Osteocyte (in vitro differentiated cells): ENCODE measurements at regions not wholly inside any gene's neighbourhood (a gene's known extent, or its start where the extent isn't known, plus 50 kb on each side); places are given as distances from the start of the nearest gene placed in this dataset.

ENCODE experiments used
- DNase-seq: peaks from one replicate; pipeline ENCODE4 v3.0.0; 2021; ENCODE audit warnings: mixed read lengths; ENCODE audit not compliant: unreplicated experiment; ENCODE audit errors: extremely low spot score
- H3K27ac Mint-ChIP-seq: one replicate; pipeline ENCODE4 v1.8.0; 2021; ENCODE audit warnings: mild to moderate bottlenecking, mixed read lengths; ENCODE audit not compliant: unreplicated experiment
- H3K27me3 Mint-ChIP-seq: one replicate; pipeline ENCODE4 v1.8.0; 2021; ENCODE audit warnings: mixed read lengths; ENCODE audit not compliant: unreplicated experiment
- H3K36me3 Mint-ChIP-seq: one replicate; pipeline ENCODE4 v1.8.0; 2021; ENCODE audit warnings: mixed read lengths; ENCODE audit not compliant: unreplicated experiment
- H3K4me1 Mint-ChIP-seq: one replicate; pipeline ENCODE4 v1.8.0; 2021; ENCODE audit warnings: mixed read lengths; ENCODE audit not compliant: unreplicated experiment
- H3K4me3 Mint-ChIP-seq: one replicate; pipeline ENCODE4 v1.8.0; 2021; ENCODE audit warnings: mild to moderate bottlenecking, moderate library complexity, mixed read lengths; ENCODE audit not compliant: unreplicated experiment
- H3K9me3 Mint-ChIP-seq: one replicate; pipeline ENCODE4 v1.8.0; 2021; ENCODE audit warnings: mixed read lengths; ENCODE audit not compliant: unreplicated experiment
- CTCF ChIP-seq: fragments of 200-600 bp; sonication (generic); IDR thresholded peaks from 2 replicates; pipeline ENCODE4 v1.5.0; 2021; ENCODE audit warnings: antibody characterized with exemption, mild to moderate bottlenecking, moderate library complexity

- H3K9me3 Mint-ChIP-seq = no peaks in the 10 kb centered on the region
- no peak for TF ChIP-seq CTCF
- no peak for DNase-seq
- H3K36me3 Mint-ChIP-seq = no peaks in the 10 kb centered on the region
- H3K4me1 Mint-ChIP-seq = no peaks in the 10 kb centered on the region
- H3K4me3 Mint-ChIP-seq = no peak overlapping the region
- H3K27me3 Mint-ChIP-seq = peaks cover 6% of the 10 kb centered on the region
- no peak overlapping the region for H3K27ac Mint-ChIP-seq
These were observed 71.9 kb upstream of the C11orf87 start for GRCh38 chr11:109350091-109350490.

DNA sequence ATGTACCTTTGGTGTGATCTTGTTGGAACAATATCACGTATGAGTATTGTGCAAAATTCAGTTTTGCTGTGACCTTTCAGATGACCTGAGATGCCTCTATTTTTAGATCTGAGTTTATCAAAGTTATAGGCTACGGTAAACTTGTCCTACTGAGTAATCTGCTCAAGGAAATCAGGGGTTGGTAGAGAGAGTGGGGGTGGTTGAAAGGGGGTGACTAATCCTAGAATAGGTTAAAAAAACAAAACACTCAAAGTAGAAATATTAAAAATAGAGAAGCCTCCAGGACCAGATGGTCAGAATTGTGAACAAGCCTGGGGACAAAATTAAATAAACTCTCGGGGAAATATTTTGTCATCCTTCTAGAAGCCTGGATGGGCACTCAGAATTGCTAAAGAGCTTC lies 59.9 kb upstream of the C11orf87 start:
- H3K27me3 Mint-ChIP-seq = no peaks in the 10 kb centered on the region
- no peaks in the 10 kb centered on the region for H3K36me3 Mint-ChIP-seq
- no peak overlapping the region for H3K27ac Mint-ChIP-seq
- no peak for TF ChIP-seq CTCF
- no peak overlapping the region for H3K4me3 Mint-ChIP-seq
- H3K9me3 Mint-ChIP-seq = peaks cover 6% of the 10 kb centered on the region
- no peak for DNase-seq
- H3K4me1 Mint-ChIP-seq = peaks cover 14% of the 10 kb centered on the region

GRCh38 chr11:109363682-109364081 lies 58.3 kb upstream of the C11orf87 start:
- Mint-ChIP-seq H3K27ac (no peak overlapping the region), H3K4me1 (peaks cover 14% of the 10 kb centered on the region), H3K4me3 (no peak overlapping the region), H3K27me3 (no peaks in the 10 kb centered on the region), H3K9me3 (peaks cover 5% of the 10 kb centered on the region), H3K36me3 (no peaks in the 10 kb centered on the region)
- TF ChIP-seq CTCF = no peak
- DNase-seq = no peak

- Mint-ChIP-seq H3K9me3 (peaks cover 10% of the 10 kb centered on the region), H3K4me3 (no peak overlapping the region), H3K27ac (no peak overlapping the region), H3K4me1 (peaks cover 14% of the 10 kb centered on the region), H3K27me3 (no peaks in the 10 kb centered on the region), H3K36me3 (no peaks in the 10 kb centered on the region)
- DNase-seq = no peak
- TF ChIP-seq CTCF = no peak
These were observed 57.1 kb upstream of the C11orf87 start for GRCh38 chr11:109364851-109365250.

GRCh38 chr11:109371444-109372176 lies 50.4 kb upstream of the C11orf87 start:
- no peak for TF ChIP-seq CTCF
- no peaks in the 10 kb centered on the region for H3K27me3 Mint-ChIP-seq
- no peak for DNase-seq
- H3K36me3 Mint-ChIP-seq = no peaks in the 10 kb centered on the region
- H3K27ac Mint-ChIP-seq = no peak overlapping the region
- no peak overlapping the region for H3K4me3 Mint-ChIP-seq
- peaks cover 14% of the 10 kb centered on the region for H3K9me3 Mint-ChIP-seq
- H3K4me1 Mint-ChIP-seq = peaks cover 16% of the 10 kb centered on the region
